ENCODE measurements at regions not wholly inside any gene's neighbourhood (a gene's known extent, or its start where the extent isn't known, plus 50 kb on each side); places are given as distances from the start of the nearest gene placed in this dataset.

DNA sequence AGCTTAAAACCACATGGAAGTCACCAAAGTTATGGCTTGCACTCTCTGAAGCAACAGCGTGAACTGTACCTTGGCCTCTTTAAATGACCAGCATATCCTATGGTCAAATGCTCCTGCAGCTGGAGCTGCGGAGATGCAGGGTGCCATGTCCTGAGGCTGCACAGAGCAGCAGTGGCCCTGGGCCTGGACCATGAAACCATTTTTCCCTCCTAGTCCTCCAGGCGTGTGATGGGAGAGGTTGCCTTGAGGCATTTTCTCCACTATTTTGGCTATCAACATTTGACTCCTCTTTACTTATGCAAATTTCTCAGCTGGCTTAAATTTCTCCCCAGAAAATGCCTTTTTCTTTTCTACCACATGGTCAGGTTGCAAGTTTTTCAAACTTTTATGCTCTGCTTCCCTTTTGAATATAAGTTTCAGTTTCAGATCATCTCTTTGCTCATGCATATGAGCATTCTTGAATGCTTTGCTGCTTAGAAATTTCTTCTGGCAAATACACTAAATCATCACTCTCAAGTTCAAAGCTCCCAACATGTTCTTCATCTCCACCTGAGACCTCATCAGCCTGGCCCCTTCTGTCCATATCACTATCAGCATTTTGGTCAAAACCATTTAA lies 82.9 kb upstream of the TMEFF2 start:
- DNase-seq (ENCODE audit: low spot score in 2 of 2): peak in 1 of 2 donors; percentile 61
- no peak overlapping the region for H3K4me3 ChIP-seq (ENCODE audit: low read depth, poor library complexity, severe bottlenecking)
- intact Hi-C loops (cut with DNase I; ENCODE audit: low total_unique reads): no loop called here
- WGBS, 2 donors: 92% methylated on average over 3 of the region's 3 CpGs
- TF ChIP-seq, protein P1, sequence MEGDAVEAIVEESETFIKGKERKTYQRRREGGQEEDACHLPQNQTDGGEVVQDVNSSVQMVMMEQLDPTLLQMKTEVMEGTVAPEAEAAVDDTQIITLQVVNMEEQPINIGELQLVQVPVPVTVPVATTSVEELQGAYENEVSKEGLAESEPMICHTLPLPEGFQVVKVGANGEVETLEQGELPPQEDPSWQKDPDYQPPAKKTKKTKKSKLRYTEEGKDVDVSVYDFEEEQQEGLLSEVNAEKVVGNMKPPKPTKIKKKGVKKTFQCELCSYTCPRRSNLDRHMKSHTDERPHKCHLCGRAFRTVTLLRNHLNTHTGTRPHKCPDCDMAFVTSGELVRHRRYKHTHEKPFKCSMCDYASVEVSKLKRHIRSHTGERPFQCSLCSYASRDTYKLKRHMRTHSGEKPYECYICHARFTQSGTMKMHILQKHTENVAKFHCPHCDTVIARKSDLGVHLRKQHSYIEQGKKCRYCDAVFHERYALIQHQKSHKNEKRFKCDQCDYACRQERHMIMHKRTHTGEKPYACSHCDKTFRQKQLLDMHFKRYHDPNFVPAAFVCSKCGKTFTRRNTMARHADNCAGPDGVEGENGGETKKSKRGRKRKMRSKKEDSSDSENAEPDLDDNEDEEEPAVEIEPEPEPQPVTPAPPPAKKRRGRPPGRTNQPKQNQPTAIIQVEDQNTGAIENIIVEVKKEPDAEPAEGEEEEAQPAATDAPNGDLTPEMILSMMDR (IDR thresholded peaks at IDR 0.05): no peak
- TF ChIP-seq POLR2A (IDR thresholded peaks at IDR 0.05): no peak

DNA sequence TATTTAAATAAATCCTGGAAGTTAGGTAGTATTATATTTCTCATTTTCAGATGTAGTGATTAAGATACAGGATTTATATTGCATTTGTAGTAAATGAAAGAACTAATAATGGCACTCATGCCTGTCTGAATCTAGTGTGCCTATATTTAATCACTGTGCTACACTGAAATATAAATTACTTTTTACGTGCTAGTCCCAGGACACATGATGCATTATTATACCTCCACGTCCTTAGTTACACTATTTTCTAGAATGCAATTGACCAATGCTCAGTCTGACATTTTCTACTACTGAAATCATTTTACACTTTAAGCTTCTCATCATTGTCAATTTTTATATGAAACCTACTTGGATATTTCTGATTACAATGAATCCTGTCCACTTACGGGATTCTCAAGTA lies 80.9 kb upstream of the TMEFF2 start:
- WGBS, 2 donors: 84 to 88% methylated on average over 3 of the region's 3 CpGs
- no peak overlapping the region for H3K4me3 ChIP-seq (ENCODE audit: low read depth, poor library complexity, severe bottlenecking)
- intact Hi-C loops (cut with DNase I; ENCODE audit: low total_unique reads): no loop called here
- TF ChIP-seq, protein P1 (IDR thresholded peaks at IDR 0.05): no peak
- TF ChIP-seq POLR2A (IDR thresholded peaks at IDR 0.05): no peak
- no peak for DNase-seq (ENCODE audit: low spot score in 2 of 2)

DNA sequence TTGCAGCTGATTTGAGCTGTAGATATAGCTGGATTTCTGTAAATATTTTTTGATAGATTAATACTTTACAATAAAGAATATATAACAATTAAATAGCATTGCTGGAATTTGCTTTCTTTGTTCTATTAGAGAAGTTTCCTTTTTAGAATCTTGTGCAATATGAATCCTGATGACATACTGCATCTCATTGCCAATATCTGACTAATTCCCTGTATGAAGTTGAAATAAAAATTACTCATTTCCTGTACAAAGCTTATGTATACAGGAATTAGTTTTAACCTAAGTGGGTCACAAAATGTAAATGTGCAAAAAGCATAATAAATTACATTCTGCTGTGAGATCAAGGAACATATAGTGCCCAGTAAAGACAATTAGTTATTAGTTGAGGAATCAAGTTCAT lies 72.8 kb upstream of the TMEFF2 start:
- intact Hi-C loops (cut with DNase I; ENCODE audit: low total_unique reads): no loop called here
- no peak overlapping the region for H3K4me3 ChIP-seq (ENCODE audit: low read depth, poor library complexity, severe bottlenecking)
- DNase-seq (ENCODE audit: low spot score in 2 of 2): no peak
- no peak for TF ChIP-seq POLR2A (IDR thresholded peaks at IDR 0.05)
- TF ChIP-seq, protein P1 (IDR thresholded peaks at IDR 0.05): no peak

DNA sequence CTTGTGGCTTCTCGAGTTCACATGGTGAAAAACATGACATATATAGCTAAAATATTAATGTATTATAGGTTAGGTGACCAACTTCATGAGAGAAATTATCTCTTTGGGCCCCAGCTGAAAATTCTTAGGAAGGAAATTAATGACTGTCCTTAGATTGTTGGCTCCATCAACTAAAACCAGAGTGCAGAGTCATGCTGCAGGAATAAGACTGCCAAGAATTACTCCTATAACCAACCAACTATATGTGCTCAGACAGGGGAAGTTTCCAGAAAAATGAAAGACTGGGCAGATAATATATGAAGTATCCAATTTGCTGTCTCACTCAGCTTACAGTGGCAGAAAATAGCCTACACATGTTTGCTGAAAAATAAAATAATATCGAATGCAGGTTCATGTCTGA lies 71.0 kb upstream of the TMEFF2 start:
- H3K4me3 ChIP-seq (ENCODE audit: low read depth, poor library complexity, severe bottlenecking): no peak overlapping the region
- TF ChIP-seq, protein P1 (IDR thresholded peaks at IDR 0.05): no peak
- no peak for TF ChIP-seq POLR2A (IDR thresholded peaks at IDR 0.05)
- WGBS, 2 donors: 64 to 65% methylated on average over 2 of the region's 2 CpGs
- intact Hi-C loops (cut with DNase I; ENCODE audit: low total_unique reads): no loop called here
- DNase-seq (ENCODE audit: low spot score in 2 of 2): no peak

DNA sequence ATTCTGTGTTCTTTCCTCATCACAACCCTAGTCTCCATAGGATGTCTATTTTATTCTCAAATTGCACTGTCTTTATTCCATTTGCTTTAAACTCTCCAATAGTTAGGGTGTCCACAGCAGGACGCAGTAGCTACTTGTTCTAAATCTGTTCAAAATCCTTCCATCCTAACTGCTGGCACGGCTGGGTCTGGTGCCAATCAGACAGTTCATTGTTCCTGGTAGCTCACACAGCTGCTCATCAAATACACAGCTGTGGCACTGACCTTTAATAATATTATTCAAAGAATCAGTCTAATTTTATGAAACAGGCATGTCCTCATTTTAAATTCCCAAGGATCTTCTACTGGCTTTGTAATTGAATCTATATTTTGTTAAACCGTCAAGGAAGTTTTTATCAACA lies 59.7 kb upstream of the TMEFF2 start:
- no peak for DNase-seq (ENCODE audit: low spot score in 2 of 2)
- WGBS, 2 donors: 65 to 66% methylated on average over 3 of the region's 3 CpGs
- TF ChIP-seq POLR2A (IDR thresholded peaks at IDR 0.05): no peak
- TF ChIP-seq, protein P1 (IDR thresholded peaks at IDR 0.05): no peak
- intact Hi-C loops (cut with DNase I; ENCODE audit: low total_unique reads): no loop called here
- no peak overlapping the region for H3K4me3 ChIP-seq (ENCODE audit: low read depth, poor library complexity, severe bottlenecking)

DNA sequence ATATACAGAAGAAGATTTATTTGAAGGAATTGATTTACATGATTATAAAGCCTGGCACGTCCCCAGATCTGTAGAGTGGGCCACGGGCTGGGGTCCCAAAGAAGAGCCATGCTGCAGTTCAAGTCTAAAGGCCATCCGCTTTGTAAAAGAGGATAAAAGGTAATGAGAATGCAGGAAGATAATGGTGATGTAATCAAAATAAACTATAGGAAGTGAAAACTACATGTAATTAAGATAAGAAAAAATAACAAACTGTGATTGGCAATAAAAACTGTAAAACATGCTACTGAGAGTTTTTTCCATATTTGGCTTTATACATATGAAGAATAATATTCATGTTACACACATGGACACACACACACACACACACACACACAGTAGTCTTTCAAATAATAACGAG lies 59.0 kb upstream of the TMEFF2 start:
- TF ChIP-seq POLR2A (IDR thresholded peaks at IDR 0.05): no peak
- TF ChIP-seq, protein P1 (IDR thresholded peaks at IDR 0.05): no peak
- no peak for DNase-seq (ENCODE audit: low spot score in 2 of 2)
- intact Hi-C loops (cut with DNase I; ENCODE audit: low total_unique reads): no loop called here
- WGBS, 2 donors: 65 to 78% methylated on average over 4 of the region's 4 CpGs
- no peak overlapping the region for H3K4me3 ChIP-seq (ENCODE audit: low read depth, poor library complexity, severe bottlenecking)

Measured in lower leg skin (tissue), 4 donors.